ENCODE measurements at regions not wholly inside any gene's neighbourhood (a gene's known extent, or its start where the extent isn't known, plus 50 kb on each side); places are given as distances from the start of the nearest gene placed in this dataset.

DNA sequence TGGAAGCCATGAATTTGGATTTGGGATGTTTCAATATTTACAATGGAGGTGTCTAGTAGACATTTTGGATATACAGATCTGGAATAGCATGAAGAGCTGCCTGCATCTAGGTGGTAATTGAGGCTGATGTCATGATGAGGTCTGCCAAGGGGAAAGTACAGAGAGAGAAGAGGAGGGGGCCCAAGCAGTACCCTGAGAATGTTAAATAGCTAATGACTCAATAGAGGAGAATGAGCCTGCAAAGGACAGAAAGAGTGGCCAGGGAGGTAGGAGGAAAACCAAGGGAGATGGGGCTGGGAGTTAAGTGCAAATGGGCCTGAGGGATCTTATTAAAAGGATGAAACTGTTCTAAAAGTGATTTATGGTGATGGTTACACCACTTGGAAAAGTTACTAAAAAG is 182.2 kb upstream of the KIT start:
- ChIA-PET CTCF (no interaction called here), POLR2A (no interaction called here)
- Histone ChIP-seq H3K9ac (no peak overlapping the region), H3K4me3 (ENCODE audit: low read depth in 2 of 2, low read length in 1 of 2) (no peak overlapping the region), H3K27ac (ENCODE audit: low read depth in 2 of 2, low read length in 1 of 2) (no peak overlapping the region), H4K20me1 (ENCODE audit: insufficient read depth) (no peaks in the 10 kb centered on the region), H2AFZ (ENCODE audit: low read depth) (no peak overlapping the region), H3K36me3 (replicated peaks in 1 of 2; ENCODE audit: control insufficient read depth in 1 of 2, insufficient read depth in 2 of 2, low read length in 1 of 2) (no peaks in the 10 kb centered on the region), H3K9me3 (no peaks in the 10 kb centered on the region), H3K4me1 (ENCODE audit: control insufficient read depth in 1 of 2, insufficient read depth in 2 of 2, low read depth in 1 of 2, low read length in 1 of 2) (no peaks in the 10 kb centered on the region), H3K27me3 (ENCODE audit: insufficient read depth) (no peaks in the 10 kb centered on the region), H3K4me2 (no peak overlapping the region), H3K79me2 (ENCODE audit: insufficient read depth) (no peaks in the 10 kb centered on the region), H3K9me2 (no peaks in the 10 kb centered on the region), H3F3A (replicated peaks; ENCODE audit: insufficient read depth) (no peaks in the 10 kb centered on the region)
- TF ChIP-seq EP300 (IDR thresholded peaks at IDR 0.05; ENCODE audit: borderline replicate concordance in 1 of 2, low read depth in 1 of 2, low read length in 1 of 2) (no peak), MEF2A (IDR thresholded peaks at IDR 0.05; ENCODE audit: borderline replicate concordance, low read depth) (no peak), YY1 (IDR thresholded peaks at IDR 0.05; ENCODE audit: low read depth) (no peak), RXRA (IDR thresholded peaks at IDR 0.05; ENCODE audit: borderline replicate concordance, low read depth) (no peak), ELF1 (IDR thresholded peaks at IDR 0.05) (no peak), GATA2 (CRISPR knock-in tag; IDR thresholded peaks at IDR 0.05) (no peak), NFIC (IDR thresholded peaks at IDR 0.05; ENCODE audit: borderline replicate concordance) (no peak), FOXJ3 (CRISPR knock-in tag; IDR thresholded peaks at IDR 0.05) (no peak)
- DNase-seq = no peak

DNA sequence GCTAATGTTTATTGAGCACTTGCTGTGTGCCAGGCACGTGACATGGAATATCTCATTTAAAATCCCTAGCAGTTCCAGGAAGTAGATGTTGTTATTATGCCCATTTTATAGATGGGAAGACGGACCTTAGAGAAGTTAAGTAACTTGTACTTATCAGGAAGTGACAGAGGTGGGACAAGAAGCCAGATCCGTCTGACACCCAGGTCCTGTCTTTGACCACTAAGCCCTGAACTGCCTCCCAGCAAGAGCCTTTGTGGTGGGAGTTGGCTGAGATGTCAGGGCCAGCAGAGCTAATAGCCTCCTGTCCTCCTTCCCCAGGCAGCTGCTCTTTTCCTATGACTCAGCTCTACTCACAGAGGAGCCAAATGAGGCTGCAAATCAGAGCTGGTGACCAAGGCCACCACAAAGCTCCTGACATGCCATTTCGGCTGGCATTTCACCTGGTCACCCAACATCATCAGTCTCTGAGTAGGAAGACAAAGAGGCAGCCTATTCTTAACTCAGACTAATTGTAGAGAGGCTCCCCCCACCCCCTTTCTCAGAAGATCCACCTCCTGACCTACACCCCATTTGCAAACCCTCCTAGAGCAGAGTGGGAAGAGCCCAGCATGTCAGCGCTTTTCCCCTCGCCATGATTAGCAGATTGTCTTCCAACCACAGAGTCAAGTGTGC is 175.1 kb upstream of the KIT start:
- Histone ChIP-seq H3K27ac (ENCODE audit: low read depth in 2 of 2, low read length in 1 of 2) (no peak overlapping the region), H2AFZ (ENCODE audit: low read depth) (no peak overlapping the region; the same call in 1 of the 2 replicates), H3K79me2 (ENCODE audit: insufficient read depth) (no peaks in the 10 kb centered on the region), H3K36me3 (replicated peaks in 1 of 2; ENCODE audit: control insufficient read depth in 1 of 2, insufficient read depth in 2 of 2, low read length in 1 of 2) (no peaks in the 10 kb centered on the region), H3K4me3 (ENCODE audit: low read depth in 2 of 2, low read length in 1 of 2) (no peak overlapping the region), H3K9me3 (no peaks in the 10 kb centered on the region), H3K9me2 (no peaks in the 10 kb centered on the region), H3K9ac (no peak overlapping the region), H4K20me1 (ENCODE audit: insufficient read depth) (no peaks in the 10 kb centered on the region), H3K4me2 (no peak overlapping the region), H3F3A (replicated peaks; ENCODE audit: insufficient read depth) (no peaks in the 10 kb centered on the region), H3K4me1 (ENCODE audit: control insufficient read depth in 1 of 2, insufficient read depth in 2 of 2, low read depth in 1 of 2, low read length in 1 of 2) (no peaks in the 10 kb centered on the region), H3K27me3 (ENCODE audit: insufficient read depth) (no peaks in the 10 kb centered on the region)
- ChIA-PET POLR2A (no interaction called here), CTCF (no interaction called here)
- no peak for DNase-seq
- 48% methylated on average over 6 of the region's 6 CpGs for WGBS (ENCODE audit: low lambda C conversion rate)
- TF ChIP-seq FOSL2 (IDR thresholded peaks at IDR 0.05; ENCODE audit: borderline replicate concordance, low read depth) = 0 out of 2 replicates have a peak, but pooled peaks have one; percentile 5
- no peak for TF ChIP-seq RAD21 (IDR thresholded peaks at IDR 0.05; ENCODE audit: low read length)
- TF ChIP-seq RFX5 (IDR thresholded peaks at IDR 0.05; ENCODE audit: low read length) = no peak

DNA sequence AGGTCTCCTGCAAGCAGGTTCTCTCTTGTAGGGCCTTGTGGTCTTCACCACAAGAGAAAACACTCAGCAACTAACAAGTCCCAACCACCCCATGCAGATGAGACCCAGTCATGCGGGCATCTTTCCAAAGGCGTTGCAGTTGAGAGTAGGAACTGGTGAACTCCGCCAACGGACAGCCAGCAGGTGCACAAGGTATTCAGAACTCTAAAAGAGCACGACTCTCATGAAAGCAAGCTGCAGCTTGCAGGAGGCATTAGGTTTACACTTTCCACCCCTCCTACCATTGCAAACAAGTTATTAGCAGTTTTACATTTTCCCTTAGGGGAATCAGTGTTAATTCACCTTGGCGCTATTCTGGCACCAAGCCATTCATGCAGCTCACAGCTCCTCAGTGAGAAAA is 173.4 kb upstream of the KIT start:
- Histone ChIP-seq H3K9me2 (no peaks in the 10 kb centered on the region), H3K4me2 (no peak overlapping the region), H3K79me2 (ENCODE audit: insufficient read depth) (no peaks in the 10 kb centered on the region), H3K9me3 (no peaks in the 10 kb centered on the region), H3K36me3 (replicated peaks in 1 of 2; ENCODE audit: control insufficient read depth in 1 of 2, insufficient read depth in 2 of 2, low read length in 1 of 2) (no peaks in the 10 kb centered on the region), H3K4me1 (ENCODE audit: control insufficient read depth in 1 of 2, insufficient read depth in 2 of 2, low read depth in 1 of 2, low read length in 1 of 2) (no peaks in the 10 kb centered on the region), H2AFZ (ENCODE audit: low read depth) (no peak overlapping the region), H3K4me3 (ENCODE audit: low read depth in 2 of 2, low read length in 1 of 2) (no peak overlapping the region), H3K9ac (no peak overlapping the region), H3K27me3 (ENCODE audit: insufficient read depth) (no peaks in the 10 kb centered on the region), H3K27ac (ENCODE audit: low read depth in 2 of 2, low read length in 1 of 2) (no peak overlapping the region), H4K20me1 (ENCODE audit: insufficient read depth) (no peaks in the 10 kb centered on the region), H3F3A (replicated peaks; ENCODE audit: insufficient read depth) (no peaks in the 10 kb centered on the region)
- no peak for DNase-seq
- TF ChIP-seq MXI1 (IDR thresholded peaks at IDR 0.05; ENCODE audit: low read depth, low read length) (no peak), FOXM1 (IDR thresholded peaks at IDR 0.05; ENCODE audit: low read depth) (no peak), EP300 (IDR thresholded peaks at IDR 0.05; ENCODE audit: borderline replicate concordance in 1 of 2, low read depth in 1 of 2, low read length in 1 of 2) (no peak), RFX5 (IDR thresholded peaks at IDR 0.05; ENCODE audit: low read length) (no peak), RAD21 (IDR thresholded peaks at IDR 0.05; ENCODE audit: low read length) (no peak), EZH2phosphoT487 (IDR thresholded peaks at IDR 0.05; ENCODE audit: borderline replicate concordance, low read depth) (no peak), JUND (IDR thresholded peaks at IDR 0.05) (no peak)
- ChIA-PET CTCF (no interaction called here), POLR2A (no interaction called here)
- WGBS (ENCODE audit: low lambda C conversion rate) = 64% methylated on average over 2 of the region's 6 CpGs
